Astrocyte (in vitro differentiated cells and primary cell): ENCODE measurements at regions not wholly inside any gene's neighbourhood (a gene's known extent, or its start where the extent isn't known, plus 50 kb on each side); places are given as distances from the start of the nearest gene placed in this dataset.
A peak's percentile ranks its signal among the peaks of the same experiment; 100 is the strongest.

ENCODE experiments used
- DNase-seq: peaks from one replicate; pipeline ENCODE4 v3.0.0-alpha.2; 2010; ENCODE audit warnings: low read depth
- FAIRE-seq: peaks from 2 replicates; lab custom pipeline; 2011; peaks lifted over from hg19 to GRCh38; lab: Jason Lieb, UNC
- H2AFZ ChIP-seq: 2 replicates; pipeline ENCODE4 v1.6.0; 2012; ENCODE audit warnings: low read depth, low read length, inconsistent platforms
- H3K27ac ChIP-seq: 2 replicates; pipeline ENCODE4 v1.5.1; 2011; ENCODE audit warnings: low read depth, low read length, inconsistent platforms
- H3K27me3 ChIP-seq: 2 replicates; pipeline ENCODE4 v1.6.0; 2011; ENCODE audit warnings: low read length, inconsistent platforms; ENCODE audit not compliant: insufficient read depth
- H3K36me3 ChIP-seq: 2 replicates; pipeline ENCODE4 v1.5.1; 2011; ENCODE audit warnings: low read length, inconsistent platforms; ENCODE audit not compliant: insufficient read depth
- H3K4me1 ChIP-seq: 2 replicates; pipeline ENCODE4 v1.5.1; 2011; ENCODE audit warnings: low read length, inconsistent platforms; ENCODE audit not compliant: insufficient read depth
- H3K4me2 ChIP-seq: 2 replicates; pipeline ENCODE4 v1.6.0; 2012; ENCODE audit warnings: low read length, inconsistent platforms
- H3K4me3 ChIP-seq: 2 replicates; pipeline ENCODE4 v1.5.1; 2011; ENCODE audit warnings: low read depth, mild to moderate bottlenecking, low read length, inconsistent platforms; ENCODE audit not compliant: insufficient read depth
- H3K79me2 ChIP-seq: 2 replicates; pipeline ENCODE4 v1.6.0; 2012; ENCODE audit warnings: mild to moderate bottlenecking, low read length, inconsistent platforms; ENCODE audit not compliant: insufficient read depth
- H3K9ac ChIP-seq: 2 replicates; pipeline ENCODE4 v1.6.0; 2012; ENCODE audit warnings: mild to moderate bottlenecking, low read length, inconsistent platforms
- H3K9me3 ChIP-seq: 2 replicates; pipeline ENCODE4 v1.5.1; 2012; ENCODE audit warnings: low read depth, mild to moderate bottlenecking, low read length, inconsistent platforms; ENCODE audit not compliant: insufficient read depth
- H4K20me1 ChIP-seq: 2 replicates; pipeline ENCODE4 v1.6.0; 2012; ENCODE audit warnings: low read length, inconsistent platforms; ENCODE audit not compliant: insufficient read depth
- H3K27ac Mint-ChIP-seq: one replicate; pipeline ENCODE4 v1.8.0; 2021; ENCODE audit warnings: mild to moderate bottlenecking, mixed read lengths; ENCODE audit not compliant: unreplicated experiment
- H3K27me3 Mint-ChIP-seq: one replicate; pipeline ENCODE4 v1.8.0; 2021; ENCODE audit warnings: low read depth, mixed read lengths; ENCODE audit not compliant: unreplicated experiment
- H3K36me3 Mint-ChIP-seq: one replicate; pipeline ENCODE4 v1.8.0; 2021; ENCODE audit warnings: low read depth, mixed read lengths; ENCODE audit not compliant: unreplicated experiment
- H3K4me1 Mint-ChIP-seq: one replicate; pipeline ENCODE4 v1.8.0; 2021; ENCODE audit warnings: low read depth, mixed read lengths; ENCODE audit not compliant: unreplicated experiment
- H3K4me3 Mint-ChIP-seq: one replicate; pipeline ENCODE4 v1.8.0; 2021; ENCODE audit warnings: mild to moderate bottlenecking, moderate library complexity, mixed read lengths; ENCODE audit not compliant: unreplicated experiment
- H3K9me3 Mint-ChIP-seq: one replicate; pipeline ENCODE4 v1.8.0; 2021; ENCODE audit warnings: mild to moderate bottlenecking, mixed read lengths; ENCODE audit not compliant: unreplicated experiment
- EZH2 ChIP-seq: IDR thresholded peaks from 2 replicates; pipeline ENCODE4 v1.6.1; 2012; ENCODE audit warnings: mild to moderate bottlenecking, low read length, inconsistent platforms; ENCODE audit not compliant: insufficient read depth
- TF ChIP-seq, protein P1 (sequence below): IDR thresholded peaks from 2 replicates; pipeline ENCODE4 v1.5.1; 2011; ENCODE audit warnings: low read depth, mild to moderate bottlenecking, inconsistent platforms, low read length, moderate library complexity; ENCODE audit not compliant: insufficient read depth

DNA sequence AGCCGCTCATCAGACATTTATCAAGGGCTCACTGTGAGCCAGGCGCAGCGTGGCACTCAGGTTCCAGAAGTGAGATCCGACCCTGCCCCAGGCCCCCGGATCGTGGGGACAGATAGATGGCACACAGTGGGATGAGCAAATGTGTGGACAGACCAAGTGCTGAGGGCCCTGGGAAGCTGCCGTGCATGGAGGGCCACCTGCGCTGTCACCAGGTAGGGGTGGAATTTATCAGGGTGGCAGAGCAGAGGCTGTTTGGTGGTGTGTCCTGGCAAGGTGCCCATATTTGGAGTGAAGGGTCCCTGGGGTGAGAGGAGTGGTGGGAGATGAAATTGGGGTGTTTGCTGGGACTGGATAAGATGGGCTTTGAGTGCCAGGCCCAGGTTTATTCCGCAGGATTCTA is 92.8 kb upstream of the HS6ST1 start:
- H3K4me1 ChIP-seq: peaks cover 14% of the 10 kb centered on the region
- Mint-ChIP-seq H3K4me3 (no peak overlapping the region), H3K9me3 (peaks cover 3% of the 10 kb centered on the region), H3K36me3 (no peaks in the 10 kb centered on the region), H3K4me1 (peaks cover 19% of the 10 kb centered on the region), H3K27ac (no peak overlapping the region), H3K27me3 (peaks cover 23% of the 10 kb centered on the region)
- H3K27me3 ChIP-seq: no peaks in the 10 kb centered on the region
- peaks cover 5% of the 10 kb centered on the region for H3K9me3 ChIP-seq
- no peak for DNase-seq
- H3K36me3 ChIP-seq: no peaks in the 10 kb centered on the region
- FAIRE-seq: no peak
- no peak overlapping the region for H3K9ac ChIP-seq
- no peaks in the 10 kb centered on the region for H3K79me2 ChIP-seq
- no peak overlapping the region for H3K27ac ChIP-seq
- TF ChIP-seq, protein P1, sequence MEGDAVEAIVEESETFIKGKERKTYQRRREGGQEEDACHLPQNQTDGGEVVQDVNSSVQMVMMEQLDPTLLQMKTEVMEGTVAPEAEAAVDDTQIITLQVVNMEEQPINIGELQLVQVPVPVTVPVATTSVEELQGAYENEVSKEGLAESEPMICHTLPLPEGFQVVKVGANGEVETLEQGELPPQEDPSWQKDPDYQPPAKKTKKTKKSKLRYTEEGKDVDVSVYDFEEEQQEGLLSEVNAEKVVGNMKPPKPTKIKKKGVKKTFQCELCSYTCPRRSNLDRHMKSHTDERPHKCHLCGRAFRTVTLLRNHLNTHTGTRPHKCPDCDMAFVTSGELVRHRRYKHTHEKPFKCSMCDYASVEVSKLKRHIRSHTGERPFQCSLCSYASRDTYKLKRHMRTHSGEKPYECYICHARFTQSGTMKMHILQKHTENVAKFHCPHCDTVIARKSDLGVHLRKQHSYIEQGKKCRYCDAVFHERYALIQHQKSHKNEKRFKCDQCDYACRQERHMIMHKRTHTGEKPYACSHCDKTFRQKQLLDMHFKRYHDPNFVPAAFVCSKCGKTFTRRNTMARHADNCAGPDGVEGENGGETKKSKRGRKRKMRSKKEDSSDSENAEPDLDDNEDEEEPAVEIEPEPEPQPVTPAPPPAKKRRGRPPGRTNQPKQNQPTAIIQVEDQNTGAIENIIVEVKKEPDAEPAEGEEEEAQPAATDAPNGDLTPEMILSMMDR: no peak
- TF ChIP-seq EZH2: no peak
- H4K20me1 ChIP-seq: no peaks in the 10 kb centered on the region
- no peak overlapping the region for H3K4me3 ChIP-seq
- no peak overlapping the region for H2AFZ ChIP-seq
- H3K4me2 ChIP-seq: no peak overlapping the region

DNA sequence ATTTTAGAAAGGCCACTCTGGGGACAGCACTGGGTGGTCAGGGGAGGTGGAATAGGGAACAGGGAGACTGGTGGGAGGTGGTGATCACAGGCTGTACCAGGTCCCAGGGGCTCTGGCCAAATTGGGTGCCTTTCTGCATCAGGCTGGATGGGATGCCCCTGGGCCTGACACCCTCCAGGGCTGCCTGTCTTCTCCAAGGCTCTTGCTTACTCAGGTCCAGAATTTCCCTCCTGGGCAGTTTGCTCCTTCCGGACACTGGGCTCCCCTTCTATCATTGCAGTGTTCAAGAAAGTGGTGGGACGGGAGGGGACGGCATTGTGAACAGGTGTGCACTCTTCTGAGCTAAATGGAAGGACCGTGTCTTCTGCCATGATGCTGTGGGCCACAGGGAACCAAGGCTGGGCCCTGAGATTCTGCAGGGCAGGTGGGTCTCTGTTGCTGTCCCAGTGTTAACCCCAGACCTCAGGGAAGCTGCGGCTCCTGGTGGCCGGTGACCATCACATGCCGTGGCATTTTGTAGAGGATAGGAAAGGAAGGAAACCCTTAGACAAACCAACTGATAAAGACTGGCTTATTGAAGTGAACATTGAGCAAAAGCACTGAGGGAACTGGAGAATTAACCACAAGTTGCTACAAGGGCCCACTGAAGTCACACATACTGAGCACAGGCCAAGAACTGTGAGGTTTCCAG is 93.7 kb upstream of the HS6ST1 start:
- no peaks in the 10 kb centered on the region for H3K79me2 ChIP-seq
- no peaks in the 10 kb centered on the region for H3K27me3 ChIP-seq
- H3K27ac Mint-ChIP-seq: no peak overlapping the region
- no peak overlapping the region for H3K4me3 ChIP-seq
- H3K27ac ChIP-seq: no peak overlapping the region
- H3K27me3 Mint-ChIP-seq: peaks cover 19% of the 10 kb centered on the region
- H3K4me1 ChIP-seq: peaks cover 14% of the 10 kb centered on the region
- FAIRE-seq (no peak), DNase-seq (peak; percentile 14)
- H3K9ac ChIP-seq: no peak overlapping the region
- no peak overlapping the region for H3K4me2 ChIP-seq
- no peaks in the 10 kb centered on the region for H3K36me3 ChIP-seq
- TF ChIP-seq EZH2: no peak
- TF ChIP-seq, protein P1: no peak
- H3K9me3 ChIP-seq: peaks cover 5% of the 10 kb centered on the region
- no peak overlapping the region for H3K4me3 Mint-ChIP-seq
- peaks cover 3% of the 10 kb centered on the region for H3K9me3 Mint-ChIP-seq
- no peak overlapping the region for H2AFZ ChIP-seq
- H3K36me3 Mint-ChIP-seq: no peaks in the 10 kb centered on the region
- H3K4me1 Mint-ChIP-seq: peaks cover 19% of the 10 kb centered on the region
- H4K20me1 ChIP-seq: no peaks in the 10 kb centered on the region

DNA sequence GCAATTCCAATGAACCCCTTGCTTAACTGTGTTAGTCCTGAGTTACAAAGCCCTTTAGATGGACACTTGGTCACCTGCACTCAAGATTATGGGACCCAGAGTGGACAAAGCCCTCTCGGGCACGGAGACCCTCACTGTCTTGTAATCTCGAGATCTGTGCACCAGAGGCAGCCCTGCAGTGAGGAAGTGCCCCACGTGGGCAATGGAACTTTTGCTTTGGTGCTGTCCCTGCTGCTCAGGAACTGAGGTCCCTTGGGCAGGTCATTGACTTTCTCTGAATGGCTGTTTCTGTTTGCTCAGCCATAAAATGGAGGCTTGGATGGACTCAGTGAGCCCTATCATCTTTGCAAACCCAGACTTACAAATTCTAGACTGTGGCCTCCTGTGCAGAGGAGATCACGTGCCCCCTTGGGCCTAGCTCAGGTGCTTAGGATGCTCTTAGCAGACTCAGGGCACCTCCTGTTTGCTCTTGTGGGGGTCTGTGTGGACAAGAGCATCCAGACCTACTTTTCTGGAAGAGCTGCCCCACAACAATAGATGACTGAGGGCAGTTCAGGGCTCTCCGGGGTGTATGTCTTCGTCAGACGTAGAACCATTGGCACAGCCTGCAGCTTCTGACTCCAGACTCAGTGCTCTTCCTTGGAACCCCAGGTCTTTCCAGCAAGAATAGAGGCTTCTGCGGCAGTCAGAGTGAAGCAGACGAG is 94.5 kb upstream of the HS6ST1 start:
- H3K27me3 Mint-ChIP-seq: peaks cover 19% of the 10 kb centered on the region
- Histone ChIP-seq H3K9me3 (peaks cover 5% of the 10 kb centered on the region), H3K79me2 (no peaks in the 10 kb centered on the region), H3K27me3 (no peaks in the 10 kb centered on the region), H3K4me1 (peaks cover 12% of the 10 kb centered on the region), H2AFZ (no peak overlapping the region), H3K36me3 (no peaks in the 10 kb centered on the region), H3K27ac (no peak overlapping the region), H4K20me1 (no peaks in the 10 kb centered on the region), H3K9ac (no peak overlapping the region), H3K4me2 (no peak overlapping the region), H3K4me3 (no peak overlapping the region)
- no peak for FAIRE-seq
- no peak for DNase-seq
- H3K36me3 Mint-ChIP-seq: no peaks in the 10 kb centered on the region
- peaks cover 3% of the 10 kb centered on the region for H3K9me3 Mint-ChIP-seq
- no peak overlapping the region for H3K4me3 Mint-ChIP-seq
- peaks cover 16% of the 10 kb centered on the region for H3K4me1 Mint-ChIP-seq
- TF ChIP-seq, protein P1: no peak
- no peak for TF ChIP-seq EZH2
- H3K27ac Mint-ChIP-seq: no peak overlapping the region
